Astrocyte (in vitro differentiated cells and primary cell): ENCODE measurements at regions not wholly inside any gene's neighbourhood (a gene's known extent, or its start where the extent isn't known, plus 50 kb on each side); places are given as distances from the start of the nearest gene placed in this dataset.

Experiments
- CTCF ChIP-seq: IDR thresholded peaks from 2 replicates; pipeline ENCODE4 v1.5.1; 2011; ENCODE audit warnings: low read depth, mild to moderate bottlenecking, inconsistent platforms, low read length, moderate library complexity; ENCODE audit not compliant: insufficient read depth
- EZH2 ChIP-seq: IDR thresholded peaks from 2 replicates; pipeline ENCODE4 v1.6.1; 2012; ENCODE audit warnings: mild to moderate bottlenecking, low read length, inconsistent platforms; ENCODE audit not compliant: insufficient read depth

GRCh38 chr11:45078236-45079074, 68.0 kb upstream of the PRDM11 start:
- TF ChIP-seq CTCF (no peak), EZH2 (no peak)
